SKM-1 treated with dmso at 0.1 percent for 144 hours (cell line): ENCODE measurements at regions not wholly inside any gene's neighbourhood (a gene's known extent, or its start where the extent isn't known, plus 50 kb on each side); places are given as distances from the start of the nearest gene placed in this dataset.
"Not testable (repeated sequence)": the region's sequence is repeated elsewhere in the genome, so short reads cannot be mapped to it uniquely, and the experiment has no call there.

Experiments
- DNase-seq: peaks from one replicate; lab custom pipeline; 2025; ENCODE audit not compliant: unreplicated experiment; lab: John Stamatoyannopoulos, UW

DNA sequence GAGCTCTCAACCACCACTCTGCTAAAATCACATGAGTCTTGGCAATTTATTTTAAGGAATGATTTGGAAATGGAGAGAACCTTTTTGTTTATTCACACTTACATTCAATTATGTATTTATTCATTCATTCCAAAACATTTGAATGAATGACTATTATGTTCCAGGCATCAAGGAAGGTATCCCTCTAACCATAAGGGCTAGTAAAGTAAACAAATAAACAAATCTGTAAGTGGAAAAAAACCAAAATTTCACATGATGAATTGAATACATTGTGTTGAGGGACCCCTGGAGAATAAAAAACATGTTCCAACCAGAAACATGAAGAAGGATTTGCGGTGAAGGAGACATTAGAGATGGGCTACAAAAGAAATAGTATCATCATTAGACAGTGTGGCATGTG is 677.8 kb downstream of the TOX3 start:
- DNase-seq = no peak

DNA sequence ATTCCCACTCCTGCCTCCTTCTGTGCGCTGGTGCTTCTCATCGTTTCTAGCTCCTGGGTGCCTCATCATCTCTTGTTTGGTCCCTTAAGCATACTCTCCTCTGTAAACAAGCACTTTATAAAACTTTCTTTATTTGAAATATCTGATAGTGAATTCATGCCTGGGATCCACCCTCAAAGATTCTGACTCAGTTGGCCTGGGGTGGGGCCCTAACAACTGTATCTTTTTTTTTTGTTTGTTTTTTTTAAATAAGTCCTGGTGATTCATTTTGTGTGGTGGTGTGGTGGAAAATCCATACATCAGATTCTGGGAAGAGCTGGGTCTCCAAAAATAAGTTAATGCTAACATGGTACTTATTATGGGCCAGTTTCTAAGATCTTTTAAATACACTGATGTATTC is 678.3 kb downstream of the TOX3 start:
- DNase-seq = no peak

DNA sequence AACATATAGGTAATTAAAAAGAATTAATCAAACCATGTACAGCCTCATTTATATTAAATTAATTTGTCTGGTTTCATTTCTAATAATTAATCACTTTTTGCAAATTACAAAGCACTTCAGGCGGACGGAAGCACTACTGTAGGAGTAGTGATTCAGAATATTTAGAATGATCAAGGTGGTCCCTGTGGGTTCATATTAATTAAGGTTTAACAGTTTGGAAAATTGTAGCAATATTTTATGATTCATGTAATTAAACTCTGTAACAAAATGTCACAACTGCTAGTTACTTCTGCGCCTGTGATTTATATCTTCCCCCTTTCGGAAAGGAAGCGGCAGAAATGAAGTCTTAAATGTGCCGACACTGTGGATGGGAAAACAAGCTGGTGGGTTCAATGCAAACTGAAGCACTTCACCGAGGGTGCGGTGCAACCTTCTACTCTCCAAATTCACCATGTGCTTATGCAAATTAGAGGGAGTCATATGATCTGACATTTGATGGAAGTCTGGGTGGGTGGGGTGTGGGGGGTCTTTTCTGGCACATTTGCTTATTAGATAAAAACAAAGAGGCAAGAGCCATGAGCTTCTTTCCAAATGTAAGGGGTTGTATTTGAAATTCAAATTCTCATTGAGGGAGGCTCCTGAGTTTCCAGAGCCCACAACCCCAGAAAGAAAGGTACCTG is 679.4 kb downstream of the TOX3 start:
- DNase-seq = no peak

DNA sequence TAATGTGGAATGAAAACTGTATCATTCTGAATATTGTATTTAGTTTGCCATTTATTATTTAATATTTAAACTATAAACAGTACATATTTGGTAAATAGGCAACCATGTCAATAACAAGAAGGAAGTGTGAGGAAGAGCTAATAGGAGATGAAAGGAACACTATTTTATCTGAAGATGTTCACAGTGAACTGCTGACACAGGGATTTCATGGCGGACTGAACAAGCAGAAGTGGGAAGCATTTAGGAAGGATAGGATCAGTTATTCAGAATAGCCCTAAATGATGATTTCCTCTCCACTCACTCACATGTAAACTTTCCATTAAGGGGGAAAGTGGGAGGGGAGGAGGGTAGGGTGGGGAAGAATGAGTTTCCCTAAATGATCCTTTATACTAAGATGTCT is 682.4 kb downstream of the TOX3 start:
- DNase-seq = no peak

DNA sequence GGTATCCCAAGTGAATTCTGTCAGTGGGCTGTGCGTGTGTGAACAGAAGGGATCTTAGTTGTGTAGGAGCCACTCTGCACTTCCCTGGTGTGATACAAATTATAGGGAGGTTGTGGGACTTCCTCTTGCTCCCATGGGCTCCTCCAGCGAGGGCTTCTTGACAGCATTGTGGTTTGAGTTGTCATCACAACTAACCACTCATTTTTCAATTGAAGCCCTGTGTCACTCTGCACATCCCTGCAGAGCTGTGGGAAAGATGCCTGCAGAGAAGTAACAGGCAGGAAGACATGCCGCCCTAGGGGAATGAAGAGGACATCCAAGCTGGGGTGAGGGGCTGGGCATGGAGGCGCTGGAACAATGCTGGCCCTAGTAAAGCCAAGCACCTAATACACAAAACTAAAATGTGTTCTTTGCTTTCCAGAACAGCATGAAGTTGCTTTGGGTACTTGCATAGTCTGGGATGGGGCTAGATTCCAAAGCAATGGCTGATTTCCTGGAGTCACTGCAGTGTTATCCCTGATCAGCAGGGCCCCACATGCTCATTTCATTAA is 692.5 kb downstream of the TOX3 start:
- DNase-seq = no peak

DNA sequence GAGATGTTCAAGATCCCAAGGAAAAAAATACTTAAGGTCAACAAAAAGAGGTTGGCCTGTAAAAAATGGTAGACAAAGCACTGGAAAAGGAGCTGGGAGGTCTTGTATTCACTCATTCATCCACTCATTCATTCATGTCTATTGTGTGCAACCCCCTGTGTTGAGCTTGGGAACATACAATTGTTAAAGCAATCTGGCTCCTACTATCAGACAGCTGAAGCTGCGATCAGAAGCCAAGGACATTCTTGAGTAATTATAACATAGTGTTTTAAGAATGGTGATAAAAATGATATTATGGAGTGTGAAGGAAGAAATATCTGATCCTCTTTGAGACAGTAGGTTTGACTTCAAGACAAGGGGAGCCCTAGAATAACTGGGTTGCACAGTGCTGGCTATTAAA is 693.4 kb downstream of the TOX3 start:
- DNase-seq = no peak

DNA sequence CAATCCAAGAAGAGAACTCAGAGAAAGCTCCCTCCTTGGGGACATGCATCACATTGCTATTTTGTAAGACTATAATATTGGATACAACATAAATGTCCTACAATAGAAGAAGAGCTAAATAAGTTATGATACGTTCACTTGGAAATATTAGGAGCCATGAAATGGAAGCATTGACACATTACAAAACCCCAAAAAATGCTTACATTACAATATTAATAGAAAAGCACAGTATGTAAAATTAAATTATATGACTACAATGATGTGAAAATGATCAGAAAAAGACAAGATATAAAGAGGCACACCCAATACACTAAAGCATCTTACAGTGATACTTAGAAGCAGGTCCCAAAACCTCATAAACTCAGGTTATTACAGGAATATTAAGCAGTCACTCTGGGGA is 694.1 kb downstream of the TOX3 start:
- no peak for DNase-seq

DNA sequence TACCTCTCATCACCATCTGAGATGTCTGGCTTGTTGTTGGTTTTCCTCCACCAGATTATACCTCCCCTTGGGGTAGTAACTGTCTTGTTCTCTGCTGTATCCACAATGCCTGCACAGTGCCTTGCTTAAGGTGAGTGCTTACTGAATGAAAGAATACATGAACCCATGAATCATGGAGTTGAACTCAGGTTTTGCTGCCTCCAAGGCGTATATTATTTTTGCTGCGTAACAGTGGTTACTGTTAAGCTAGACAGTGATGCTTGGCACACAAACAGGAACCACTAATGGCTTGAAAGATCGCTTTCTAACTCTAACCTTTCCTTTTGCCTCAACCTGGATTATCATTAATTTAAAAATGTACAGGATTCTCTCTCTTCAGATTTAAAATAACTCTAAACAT is 695.8 kb downstream of the TOX3 start:
- DNase-seq = no peak

DNA sequence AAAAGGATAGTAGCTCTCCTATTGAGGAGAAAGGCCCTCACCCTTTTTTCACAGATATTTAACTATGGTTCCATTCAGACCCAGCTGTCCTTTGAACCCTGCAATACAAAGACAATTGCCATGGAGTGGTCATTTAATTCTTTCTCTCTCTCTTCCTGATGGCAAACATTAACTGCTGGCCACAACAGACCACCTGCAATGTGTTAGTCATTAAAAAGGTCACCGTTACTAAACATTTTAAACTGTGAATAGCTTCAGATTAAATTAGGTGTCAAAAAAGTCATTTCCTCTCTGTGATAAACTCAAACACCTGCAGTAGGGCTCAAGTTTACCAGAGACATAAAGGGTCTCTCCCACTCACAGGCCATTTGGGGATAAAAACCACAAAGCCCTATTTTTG is 697.2 kb downstream of the TOX3 start:
- DNase-seq = no peak

DNA sequence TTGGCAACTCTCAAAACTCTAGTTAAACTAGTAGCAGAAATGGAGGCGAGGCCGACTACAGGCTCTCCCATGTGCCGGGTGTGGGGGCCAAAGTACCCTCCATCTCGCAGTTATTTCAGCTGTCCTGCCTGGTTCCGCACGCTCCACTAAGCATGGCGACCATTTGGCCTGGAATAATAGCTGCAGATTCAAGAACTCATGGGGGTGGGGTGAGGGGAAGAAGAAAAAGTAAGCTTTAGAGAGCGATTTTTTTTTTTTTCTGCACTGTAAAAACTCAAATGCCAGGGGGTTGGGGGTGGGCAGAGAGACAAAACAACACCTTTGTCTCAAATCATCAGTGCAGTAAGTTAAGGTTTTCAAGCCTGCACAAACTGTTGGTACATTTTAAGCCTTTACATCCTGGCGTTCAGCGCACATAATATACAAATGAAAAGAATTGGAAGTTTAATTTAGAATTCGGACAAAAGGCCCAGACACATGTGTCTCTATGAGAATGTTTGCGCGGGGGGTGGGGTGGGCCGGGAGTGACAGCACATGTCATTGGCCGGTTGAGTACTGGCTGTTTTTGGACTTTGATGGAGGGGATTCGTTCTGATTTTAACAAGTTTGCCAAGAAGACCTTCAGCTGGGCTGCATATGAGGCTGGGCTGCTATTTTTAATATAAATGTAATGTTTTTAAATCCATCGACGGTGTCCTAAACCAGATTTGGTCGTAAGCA is 694.7 kb upstream of the SALL1 start:
- DNase-seq = no peak

DNA sequence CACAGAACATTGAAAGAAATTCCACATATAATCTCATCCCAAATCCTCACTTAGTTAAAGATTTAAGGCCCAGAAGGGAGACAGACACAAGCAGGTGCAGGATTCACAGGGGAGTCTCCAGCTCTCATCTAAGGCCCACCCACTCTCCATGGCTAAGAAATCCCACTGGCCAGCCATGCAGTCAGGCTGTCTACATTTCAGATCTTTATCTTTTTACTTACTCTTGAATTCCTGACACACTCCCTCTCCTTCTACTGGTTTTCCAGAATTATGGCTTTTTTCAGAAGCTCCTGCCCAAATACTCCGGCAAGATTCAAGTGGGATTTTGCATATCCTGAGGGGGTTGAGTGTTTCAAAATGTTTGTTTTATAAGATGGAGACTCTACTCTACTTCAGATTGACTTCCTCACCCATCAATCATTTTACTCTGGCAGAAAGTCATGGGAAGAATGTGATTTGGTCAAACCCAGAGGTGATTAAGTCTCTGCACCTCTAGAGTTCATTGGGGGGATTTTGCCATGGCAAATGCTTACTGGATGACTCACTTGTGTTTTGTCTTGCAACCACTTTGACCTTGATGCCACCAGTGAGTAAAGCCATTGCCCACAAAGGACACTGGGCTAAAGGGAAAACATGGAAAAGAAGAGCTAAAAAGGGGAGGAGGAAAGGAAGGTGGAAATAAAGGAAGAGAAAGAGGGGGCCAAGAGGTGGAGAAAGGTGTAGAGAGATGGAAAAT is 688.8 kb upstream of the SALL1 start:
- no peak for DNase-seq

DNA sequence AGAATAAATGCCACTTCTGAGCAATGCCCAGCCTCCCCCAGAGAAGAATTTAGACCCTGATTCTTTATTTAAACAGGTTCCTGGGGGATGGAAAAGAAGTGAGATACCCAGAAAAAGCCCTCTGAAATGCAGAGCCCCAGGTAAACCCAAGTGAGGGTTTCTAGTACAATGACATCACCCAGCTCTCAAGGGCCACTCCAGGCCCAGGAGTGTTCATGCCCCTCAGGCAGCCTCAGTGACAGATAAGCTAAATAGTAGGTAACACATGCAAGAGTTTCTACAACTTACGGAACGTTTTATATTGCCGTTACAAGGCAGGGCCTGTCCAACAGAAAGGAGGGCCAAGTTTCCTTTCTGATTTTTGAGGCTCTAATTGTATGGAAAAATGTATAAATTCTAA is 683.7 kb upstream of the SALL1 start:
- no peak for DNase-seq

DNA sequence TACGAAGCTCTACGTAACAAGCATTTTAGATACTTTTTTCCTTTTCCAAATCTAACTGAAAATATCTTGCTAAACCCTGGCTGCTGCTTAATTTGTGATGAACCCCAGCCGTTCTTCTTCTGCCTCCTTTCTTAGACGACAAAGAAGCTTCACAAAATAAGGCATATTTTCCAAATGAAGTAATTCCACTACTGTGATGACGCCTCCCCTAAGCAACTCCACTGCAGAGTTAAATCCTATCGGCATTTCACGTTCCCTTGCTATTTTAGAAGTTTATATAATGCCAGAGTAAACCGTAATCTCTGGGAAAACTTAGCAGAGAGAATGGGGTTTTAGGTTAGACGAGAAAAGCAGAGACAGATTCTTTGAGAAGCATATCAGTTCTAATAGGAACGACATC is 683.1 kb upstream of the SALL1 start:
- no peak for DNase-seq

DNA sequence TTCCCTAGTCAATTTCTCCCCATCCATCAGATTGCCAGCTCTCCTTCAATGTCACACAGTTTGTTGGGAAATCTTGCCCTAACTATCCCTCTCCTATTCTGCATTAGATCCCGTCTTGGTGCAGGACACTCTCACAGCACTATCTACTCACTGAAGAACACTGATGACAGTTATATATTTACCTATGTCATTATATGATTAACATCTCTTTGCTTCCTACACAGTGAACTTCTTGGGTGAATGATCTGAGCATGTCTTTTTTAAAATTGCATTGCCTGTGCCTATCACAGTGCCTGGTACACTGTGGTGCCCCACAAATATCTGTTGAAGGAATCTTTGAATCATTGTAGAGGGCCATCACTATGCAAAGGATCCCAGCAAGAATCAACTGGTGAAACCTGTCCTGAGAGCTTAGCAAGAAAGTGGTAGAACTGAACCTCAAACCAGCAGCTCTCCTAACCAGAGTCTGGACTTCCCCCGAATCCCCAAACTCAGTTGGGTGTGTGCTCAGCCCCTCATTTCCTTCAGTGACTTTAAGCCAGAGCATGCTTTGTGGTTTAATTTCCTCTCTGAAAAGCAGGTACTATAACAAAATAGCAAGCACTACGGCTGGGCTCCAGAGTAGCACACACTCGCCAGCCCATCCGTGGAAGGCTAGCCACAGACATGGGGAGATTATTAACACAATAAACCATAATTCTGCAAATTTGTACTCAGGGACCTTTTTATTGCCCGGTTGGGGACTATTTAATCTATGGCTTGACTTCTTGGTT is 680.7 kb upstream of the SALL1 start:
- DNase-seq = no peak

DNA sequence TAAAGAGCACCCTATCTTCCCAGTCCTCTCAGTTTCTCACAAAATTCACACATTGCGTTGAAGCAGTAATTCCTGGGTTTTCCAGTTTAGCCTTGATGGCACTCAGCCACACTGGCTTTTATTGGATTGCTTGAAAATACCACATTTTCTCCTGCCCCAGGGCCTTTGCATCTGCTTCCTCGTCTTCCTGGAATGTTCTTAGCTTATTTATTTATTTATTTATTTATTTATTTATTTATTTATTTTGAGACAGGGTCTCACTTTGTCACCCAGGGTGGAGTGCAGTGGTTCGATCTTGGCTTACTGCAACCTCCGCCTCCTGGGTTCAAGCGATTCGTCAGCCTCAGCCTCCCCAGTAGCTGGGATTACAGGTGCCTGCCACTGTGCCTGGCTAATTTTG is 680.0 kb upstream of the SALL1 start:
- not testable (repeated sequence) for DNase-seq

DNA sequence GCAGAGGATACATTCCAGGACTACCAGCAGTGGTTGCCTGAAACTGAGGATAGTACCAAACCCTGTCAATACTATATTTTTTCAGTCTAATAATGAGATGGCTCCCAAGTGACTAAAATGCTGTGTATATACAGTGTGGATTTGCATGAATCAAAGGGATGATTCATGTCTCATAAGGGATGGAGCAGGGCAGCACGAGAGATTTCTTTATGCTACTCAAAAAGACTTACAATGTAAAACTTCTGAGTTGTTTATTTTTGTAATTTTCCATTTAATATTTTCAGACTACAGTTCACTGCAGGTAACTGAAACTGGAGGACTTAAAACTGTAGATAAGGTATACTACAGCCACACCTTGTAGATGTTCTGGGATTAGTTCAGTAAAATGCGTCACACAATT is 674.7 kb upstream of the SALL1 start:
- no peak for DNase-seq

DNA sequence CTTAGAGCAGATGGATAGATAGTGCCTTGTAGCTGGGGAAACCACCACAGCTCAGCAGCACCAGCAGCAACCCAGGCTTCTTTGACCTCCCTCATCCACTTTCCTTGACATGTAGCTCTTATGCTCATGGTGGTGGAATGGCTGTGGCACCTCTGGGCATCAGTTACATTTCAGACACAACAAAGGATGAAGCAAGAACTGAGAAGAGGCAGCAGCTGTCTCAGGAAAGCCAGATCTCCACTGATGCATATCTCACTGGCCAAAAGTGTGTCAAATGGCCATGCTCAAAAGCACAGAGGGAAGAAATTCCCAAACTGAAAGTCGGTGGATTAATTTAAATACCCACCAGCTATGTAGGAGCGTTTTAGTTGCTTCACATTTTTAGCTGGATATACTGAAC is 671.4 kb upstream of the SALL1 start:
- no peak for DNase-seq

DNA sequence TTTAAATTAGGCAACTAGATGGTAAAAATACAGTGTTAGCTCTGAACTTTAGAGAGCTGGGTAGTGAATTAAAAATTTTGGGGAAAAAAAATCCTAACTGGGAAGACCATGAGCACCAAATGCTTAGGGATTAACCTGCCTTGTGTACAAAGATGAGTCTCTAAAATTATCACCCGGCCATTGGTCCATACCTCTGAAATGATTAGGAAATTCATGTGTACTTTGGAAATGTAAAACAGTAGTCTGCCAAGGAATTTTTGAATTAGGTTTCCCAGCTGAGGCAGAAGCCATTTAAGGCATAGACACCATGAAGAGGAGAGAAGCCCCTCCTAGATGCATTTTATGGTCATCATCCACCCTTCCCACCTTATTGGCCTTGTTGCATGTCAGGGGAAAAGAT is 670.5 kb upstream of the SALL1 start:
- DNase-seq = no peak

DNA sequence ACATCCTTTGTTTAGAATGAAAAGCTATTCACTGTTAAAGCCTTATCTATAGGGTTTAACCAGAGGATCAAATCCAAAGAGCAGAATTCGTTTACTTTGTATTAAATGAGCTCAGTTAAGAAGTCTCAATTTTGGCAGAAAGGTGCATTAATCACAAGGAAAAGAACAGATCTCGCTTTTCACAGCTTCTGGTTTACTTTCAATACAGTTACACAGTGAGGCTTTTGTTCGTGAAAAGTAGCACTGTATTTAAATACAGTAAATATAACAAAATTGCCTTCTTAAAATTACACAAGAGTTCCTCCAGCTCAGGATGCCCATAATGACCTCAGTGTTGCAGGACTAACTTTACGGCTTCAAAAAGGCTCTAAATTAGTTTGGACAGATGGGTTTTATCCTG is 669.1 kb upstream of the SALL1 start:
- no peak for DNase-seq

DNA sequence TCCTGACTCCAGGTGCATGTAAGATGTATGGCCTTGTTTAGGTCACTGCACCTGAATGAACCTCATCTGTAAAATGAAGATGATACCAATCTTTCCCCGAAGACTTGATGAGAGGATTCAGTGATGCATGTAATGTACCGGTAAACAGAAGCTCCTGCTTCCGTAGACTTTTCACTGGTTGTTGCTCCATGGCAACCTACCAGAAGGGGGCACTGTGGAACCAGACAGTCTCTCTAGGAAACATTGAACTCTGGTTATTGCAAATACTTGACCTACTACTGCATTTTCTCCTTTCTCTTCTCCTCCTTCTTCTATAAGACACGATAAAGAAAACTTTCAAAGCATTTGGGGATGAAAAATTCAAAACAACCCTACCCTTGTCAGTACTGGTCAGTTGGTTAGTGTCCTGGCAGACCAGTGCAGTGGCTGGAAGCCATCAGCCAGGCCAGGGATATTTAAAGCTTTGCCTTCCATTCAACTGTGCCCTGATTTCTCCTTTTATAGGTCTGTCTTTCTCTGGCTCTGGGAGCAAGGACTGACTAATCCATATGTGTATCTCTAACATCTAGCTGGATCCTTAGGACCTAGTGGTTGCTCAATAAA is 667.4 kb upstream of the SALL1 start:
- DNase-seq = peak; percentile 8

DNA sequence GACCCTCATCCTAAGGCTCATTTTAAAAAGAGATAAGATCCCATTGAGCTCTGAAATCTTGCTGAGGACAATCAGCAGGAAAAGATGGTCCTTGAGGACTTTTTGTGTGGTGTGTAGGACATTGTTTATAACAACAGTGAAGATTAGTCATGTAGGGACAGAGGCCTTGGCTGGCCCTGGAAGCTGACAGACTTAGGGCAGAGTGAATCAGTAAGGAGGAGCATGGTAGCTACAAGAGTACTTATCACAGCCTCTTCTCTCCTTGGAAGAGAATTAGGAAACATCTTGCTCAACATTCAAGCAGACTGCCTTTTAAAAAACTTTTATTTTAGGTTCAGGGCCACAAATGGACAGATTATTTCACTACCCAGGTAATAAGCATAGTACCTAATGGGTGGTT is 665.9 kb upstream of the SALL1 start:
- DNase-seq = no peak
